ENCODE measurements at regions not wholly inside any gene's neighbourhood (a gene's known extent, or its start where the extent isn't known, plus 50 kb on each side); places are given as distances from the start of the nearest gene placed in this dataset.

GRCh38 chr21:30097791-30098190 is 68.8 kb downstream of the CLDN17 start:
- Histone ChIP-seq H2BK120ac (ENCODE audit: low read depth, low read length) (no peak overlapping the region), H2AK9ac (replicated peaks; ENCODE audit: low read depth, low read length, poor library complexity) (no peak overlapping the region), H4K5ac (ENCODE audit: low read depth, low read length) (no peak overlapping the region), H3K27ac (ENCODE audit: insufficient read depth, low read length) (no peak overlapping the region), H3K18ac (ENCODE audit: low read depth, low read length) (no peak overlapping the region), H4K91ac (ENCODE audit: insufficient read depth, low read depth, low read length) (no peak overlapping the region), H3K79me1 (ENCODE audit: low read depth in 1 of 2, low read length in 2 of 2) (no peaks in the 10 kb centered on the region), H3K36me3 (ENCODE audit: control insufficient read depth, insufficient read depth, low read length) (no peaks in the 10 kb centered on the region), H3K4ac (ENCODE audit: low read depth, low read length) (no peak overlapping the region), H3K4me3 (ENCODE audit: insufficient read depth, low read depth, low read length) (no peak overlapping the region), H3K9me1 (ENCODE audit: insufficient read depth, low read length) (no peaks in the 10 kb centered on the region), H4K20me1 (ENCODE audit: insufficient read depth, low read length) (no peaks in the 10 kb centered on the region), H2BK15ac (ENCODE audit: low read depth, low read length) (no peak overlapping the region), H3K4me1 (ENCODE audit: control insufficient read depth, insufficient read depth, low read length) (no peaks in the 10 kb centered on the region), H4K8ac (ENCODE audit: low read depth in 2 of 2, low read length in 2 of 2) (no peak overlapping the region), H3K27me3 (ENCODE audit: control insufficient read depth, insufficient read depth, low read length) (no peaks in the 10 kb centered on the region), H3K56ac (ENCODE audit: extremely low read depth, insufficient read depth, low read length) (no peak overlapping the region), H2AK5ac (ENCODE audit: low read depth, low read length) (no peak overlapping the region), H3K9ac (ENCODE audit: low read depth, low read length) (no peak overlapping the region), H3K9me3 (ENCODE audit: control insufficient read depth, insufficient read depth, low read length) (peaks cover 2% of the 10 kb centered on the region; the same call in 1 of the 2 replicates), H2AFZ (replicated peaks; ENCODE audit: low read length, poor library complexity) (no peak overlapping the region), H3K23ac (ENCODE audit: low read depth, low read length) (no peak overlapping the region), H2BK5ac (ENCODE audit: low read depth, low read length, poor library complexity, severe bottlenecking) (no peak overlapping the region), H3K4me2 (ENCODE audit: low read depth, low read length) (no peak overlapping the region), H2BK20ac (ENCODE audit: low read depth, low read length) (no peak overlapping the region), H3K14ac (replicated peaks; ENCODE audit: low read depth, low read length) (no peak overlapping the region)
- dilution Hi-C loops (cut with HindIII; ENCODE audit: low sequenced_read_pairs, unreplicated experiment) (no loop called here), in situ Hi-C loops (cut with MboI; ENCODE audit: low sequenced_read_pairs) (no loop called here), intact Hi-C loops (cut with micrococcal nuclease) (no loop called here)
- no peak for ATAC-seq (ENCODE audit: low read depth)
- TF ChIP-seq MXI1 (IDR thresholded peaks at IDR 0.05; ENCODE audit: borderline replicate concordance, low read depth, low read length) (no peak), SMC3 (IDR thresholded peaks at IDR 0.05; ENCODE audit: low read depth, low read length) (no peak), RFX5 (IDR thresholded peaks at IDR 0.05; ENCODE audit: low read depth, low read length) (no peak), USF2 (IDR thresholded peaks at IDR 0.05; ENCODE audit: low read depth, low read length) (no peak), RCOR1 (IDR thresholded peaks at IDR 0.05; ENCODE audit: insufficient replicate concordance, low read length) (no peak), POLR2A (IDR thresholded peaks at IDR 0.05; ENCODE audit: low read depth, low read length) (no peak), MAFK (IDR thresholded peaks at IDR 0.05; ENCODE audit: low read depth, low read length) (no peak), BHLHE40 (IDR thresholded peaks at IDR 0.05; ENCODE audit: low read depth, low read length) (no peak), FOS (IDR thresholded peaks at IDR 0.05; ENCODE audit: low read depth, low read length) (no peak), CHD1 (IDR thresholded peaks at IDR 0.05; ENCODE audit: low read depth, low read length) (no peak), ELK1 (IDR thresholded peaks at IDR 0.05; ENCODE audit: borderline replicate concordance, low read depth, low read length) (no peak), CTCF (conservative IDR thresholded peaks at IDR 0.05; ENCODE audit: low read depth, low read length) (no peak), RAD21 (IDR thresholded peaks at IDR 0.05; ENCODE audit: low read length) (no peak)
- ChIA-PET CTCF (no interaction called here), POLR2A (ENCODE audit: unreplicated experiment) (no interaction called here)
- DNase-seq = no peak
- no CpG with 5 or more reads among the region's 5 CpGs for WGBS, 2 experiments (ENCODE audit: extremely low coverage in 2 of 2, insufficient read length in 1 of 2)
- BruUV-seq (replicated peaks) = no TSS peak
